HG03045 (cell line): ENCODE measurements at regions not wholly inside any gene's neighbourhood (a gene's known extent, or its start where the extent isn't known, plus 50 kb on each side); places are given as distances from the start of the nearest gene placed in this dataset.
"Not testable (repeated sequence)": the region's sequence is repeated elsewhere in the genome, so short reads cannot be mapped to it uniquely, and the experiment has no call there.

ENCODE experiments used
- ATAC-seq: cut with Tn5 transposase; IDR thresholded peaks from one replicate; pipeline ENCODE4 v1.9.1; 2021; ENCODE audit warnings: mild to moderate bottlenecking, moderate library complexity; ENCODE audit not compliant: unreplicated experiment

GRCh38 chr13:53101883-53102282 lies 73.3 kb downstream of the OLFM4 start:
- no peak for ATAC-seq

GRCh38 chr13:53104136-53104535 lies 75.5 kb downstream of the OLFM4 start:
- ATAC-seq, result no peak

- no peak for ATAC-seq
Measured at GRCh38 chr13:53105477-53105876, 76.9 kb downstream of the OLFM4 start.

- ATAC-seq, result no peak
Measured at GRCh38 chr13:53105890-53106289, 77.3 kb downstream of the OLFM4 start.

GRCh38 chr13:53110181-53110580 lies 81.6 kb downstream of the OLFM4 start:
- ATAC-seq, result no peak

GRCh38 chr13:53110614-53111013 lies 82.0 kb downstream of the OLFM4 start:
- ATAC-seq, result no peak

GRCh38 chr13:53112522-53112921 lies 83.9 kb downstream of the OLFM4 start:
- no peak for ATAC-seq

- ATAC-seq, result not testable (repeated sequence)
Measured at GRCh38 chr13:53117048-53117447, 88.4 kb downstream of the OLFM4 start.

GRCh38 chr13:53121131-53121773 lies 92.6 kb downstream of the OLFM4 start:
- ATAC-seq, result no peak

- no peak for ATAC-seq
Measured at GRCh38 chr13:53121919-53122318, 93.3 kb downstream of the OLFM4 start.

GRCh38 chr13:53123536-53123935 lies 94.9 kb downstream of the OLFM4 start:
- no peak for ATAC-seq

GRCh38 chr13:53124623-53125022 lies 96.0 kb downstream of the OLFM4 start:
- no peak for ATAC-seq

GRCh38 chr13:53126841-53127245 lies 98.2 kb downstream of the OLFM4 start:
- ATAC-seq, result no peak

- ATAC-seq, result no peak
Measured at GRCh38 chr13:53127373-53127772, 98.8 kb downstream of the OLFM4 start.

- no peak for ATAC-seq
Measured at GRCh38 chr13:53129864-53130393, 101.3 kb downstream of the OLFM4 start.

- ATAC-seq, result no peak
Measured at GRCh38 chr13:53131361-53131760, 102.7 kb downstream of the OLFM4 start.

- ATAC-seq, result no peak
Measured at GRCh38 chr13:53135301-53135700, 106.7 kb downstream of the OLFM4 start.

GRCh38 chr13:53136554-53137215 lies 108.1 kb downstream of the OLFM4 start:
- ATAC-seq, result no peak

- ATAC-seq, result no peak
Measured at GRCh38 chr13:53137779-53138178, 109.2 kb downstream of the OLFM4 start.

- ATAC-seq, result no peak
Measured at GRCh38 chr13:53138376-53139036, 109.9 kb downstream of the OLFM4 start.

- ATAC-seq, result no peak
Measured at GRCh38 chr13:53141336-53141735, 112.7 kb downstream of the OLFM4 start.

GRCh38 chr13:53142306-53142705 lies 113.7 kb downstream of the OLFM4 start:
- no peak for ATAC-seq
